GM21717 (cell line): ENCODE measurements at regions not wholly inside any gene's neighbourhood (a gene's known extent, or its start where the extent isn't known, plus 50 kb on each side); places are given as distances from the start of the nearest gene placed in this dataset.

Source experiments
- ATAC-seq: cut with Tn5 transposase; IDR thresholded peaks from one replicate; pipeline ENCODE4 v1.9.1; 2021; ENCODE audit warnings: mild to moderate bottlenecking, moderate library complexity; ENCODE audit not compliant: unreplicated experiment

- ATAC-seq: no peak
Observed at GRCh38 chr17:31595076-31595475, 203.6 kb downstream of the RAB11FIP4 start.

- ATAC-seq: no peak
Observed at GRCh38 chr17:31594416-31594815, 202.9 kb downstream of the RAB11FIP4 start.

GRCh38 chr17:31593806-31594205, 202.3 kb downstream of the RAB11FIP4 start:
- no peak for ATAC-seq

GRCh38 chr17:31591924-31592323, 200.4 kb downstream of the RAB11FIP4 start:
- ATAC-seq: no peak

- ATAC-seq: no peak
Observed at GRCh38 chr17:31588512-31588911, 197.0 kb downstream of the RAB11FIP4 start.

GRCh38 chr17:31588034-31588433, 196.6 kb downstream of the RAB11FIP4 start:
- no peak for ATAC-seq
